Upper lobe of left lung (tissue), 6 donors: ENCODE measurements at regions not wholly inside any gene's neighbourhood (a gene's known extent, or its start where the extent isn't known, plus 50 kb on each side); places are given as distances from the start of the nearest gene placed in this dataset.

Experiments used
- ATAC-seq, 2 donors: fragments of 200-7000 bp; cut with Tn5 transposase; one replicate each; pipeline ENCODE4 v1.9.1; 2022; ENCODE audit warnings: mild to moderate bottlenecking in 2 of 2, moderate library complexity in 2 of 2; ENCODE audit not compliant: low FRiP score in 2 of 2
- DNase-seq, 2 donors: peaks; one replicate each; pipeline ENCODE4 v3.0.0-alpha.2; 2019 to 2020
- H3K27ac ChIP-seq, 4 donors: fragments of 200-600 bp; sonication (generic); one replicate each; pipeline ENCODE4 v1.5.1; 2016 to 2019
- H3K27me3 ChIP-seq, 4 donors: fragments of 200-600 bp; sonication (generic); one replicate each; pipeline ENCODE4 v1.5.1; 2017 to 2019
- H3K36me3 ChIP-seq, 4 donors: fragments of 200-600 bp; sonication (generic); one replicate each; pipeline ENCODE4 v1.5.1; 2016 to 2019
- H3K4me1 ChIP-seq, 4 donors: fragments of 200-600 bp; sonication (generic); one replicate each; pipeline ENCODE4 v1.5.1; 2018 to 2019
- H3K4me3 ChIP-seq, 4 donors: fragments of 200-600 bp; sonication (generic); one replicate each; pipeline ENCODE4 v1.5.1; 2017 to 2019; ENCODE audit warnings: mild to moderate bottlenecking in 2 of 4, moderate library complexity in 1 of 4
- H3K9me3 ChIP-seq, 4 donors: fragments of 200-600 bp; sonication (generic); one replicate each; pipeline ENCODE4 v1.5.1; 2018 to 2019
- EP300 ChIP-seq, 4 donors: sonication (generic); formaldehyde crosslinking; IDR thresholded peaks; one replicate each; pipeline ENCODE4 v1.5.1; 2017; ENCODE audit warnings: antibody characterized with exemption in 4 of 4, control low read depth in 2 of 4
- POLR2A ChIP-seq, 4 donors: fragments of 450-650 bp; IDR thresholded peaks; one replicate each; pipeline ENCODE4 v1.5.1; 2016 to 2017; ENCODE audit warnings: antibody characterized with exemption in 4 of 4, mild to moderate bottlenecking in 2 of 4
- POLR2AphosphoS5 ChIP-seq, 2 donors: sonication (generic); formaldehyde crosslinking; IDR thresholded peaks; one replicate each; pipeline ENCODE4 v1.5.1; 2017; ENCODE audit warnings: antibody characterized with exemption in 2 of 2
- WGBS, 2 donors: methylation state at CpG; one replicate each; pipeline ENCODE4 v1.1.5; 2017 to 2018; 5-methylcytosine and 5-hydroxymethylcytosine counted together
- TF ChIP-seq, protein P1 (sequence below), 6 experiments: fragments of 450-650 bp in 4 of 6; fragments of 200-600 bp in 2 of 6; sonication (generic) in 2 of 6; IDR thresholded peaks; one replicate each; pipeline ENCODE4 v1.5.1; 2016 to 2019; ENCODE audit warnings: antibody characterized with exemption in 6 of 6
- donor health status: DM: no; HTN: no; CAD: no; lungs with moderate emphysema.
- donor health status: DM: no; HTN: yes; CAD: no; lungs with severe emphysema.

DNA sequence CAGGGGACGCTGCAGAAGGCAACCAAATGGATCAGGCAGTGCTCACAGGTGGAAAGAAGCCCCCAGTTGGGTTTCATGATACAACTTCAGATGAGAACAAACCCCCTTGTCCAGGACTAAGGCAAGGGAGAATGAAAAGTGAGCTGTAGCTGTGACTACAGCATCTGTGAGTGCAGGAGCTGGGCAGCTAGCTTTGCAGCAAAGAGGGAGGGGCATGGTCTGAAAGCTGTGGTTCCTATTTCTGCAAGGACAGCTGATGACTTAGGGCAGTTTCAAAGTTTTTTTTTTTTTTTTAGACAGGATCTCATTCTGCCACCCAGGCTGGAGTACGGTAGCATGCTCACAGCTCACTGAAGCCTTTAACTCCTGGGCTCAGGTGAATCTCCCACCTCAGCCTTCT, 1317.4 kb upstream of the DIAPH2 start:
- H3K36me3 ChIP-seq, result no peaks in the 10 kb centered on the region
- TF ChIP-seq, protein P1, sequence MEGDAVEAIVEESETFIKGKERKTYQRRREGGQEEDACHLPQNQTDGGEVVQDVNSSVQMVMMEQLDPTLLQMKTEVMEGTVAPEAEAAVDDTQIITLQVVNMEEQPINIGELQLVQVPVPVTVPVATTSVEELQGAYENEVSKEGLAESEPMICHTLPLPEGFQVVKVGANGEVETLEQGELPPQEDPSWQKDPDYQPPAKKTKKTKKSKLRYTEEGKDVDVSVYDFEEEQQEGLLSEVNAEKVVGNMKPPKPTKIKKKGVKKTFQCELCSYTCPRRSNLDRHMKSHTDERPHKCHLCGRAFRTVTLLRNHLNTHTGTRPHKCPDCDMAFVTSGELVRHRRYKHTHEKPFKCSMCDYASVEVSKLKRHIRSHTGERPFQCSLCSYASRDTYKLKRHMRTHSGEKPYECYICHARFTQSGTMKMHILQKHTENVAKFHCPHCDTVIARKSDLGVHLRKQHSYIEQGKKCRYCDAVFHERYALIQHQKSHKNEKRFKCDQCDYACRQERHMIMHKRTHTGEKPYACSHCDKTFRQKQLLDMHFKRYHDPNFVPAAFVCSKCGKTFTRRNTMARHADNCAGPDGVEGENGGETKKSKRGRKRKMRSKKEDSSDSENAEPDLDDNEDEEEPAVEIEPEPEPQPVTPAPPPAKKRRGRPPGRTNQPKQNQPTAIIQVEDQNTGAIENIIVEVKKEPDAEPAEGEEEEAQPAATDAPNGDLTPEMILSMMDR (IDR thresholded peaks at IDR 0.05), result no peak
- TF ChIP-seq POLR2A (IDR thresholded peaks at IDR 0.05), result no peak
- TF ChIP-seq POLR2AphosphoS5 (IDR thresholded peaks at IDR 0.05), result no peak
- no peak for TF ChIP-seq EP300 (IDR thresholded peaks at IDR 0.05)
- DNase-seq (no peak), ATAC-seq (no peak)
- no peak overlapping the region for H3K27ac ChIP-seq
- WGBS, 2 donors, result 71 to 100% methylated on average over 1 to 2 of the region's 2 CpGs
- H3K9me3 ChIP-seq, result no peaks in the 10 kb centered on the region
- no peaks in the 10 kb centered on the region for H3K4me1 ChIP-seq
- no peaks in the 10 kb centered on the region for H3K27me3 ChIP-seq
- H3K4me3 ChIP-seq, result no peak overlapping the region

DNA sequence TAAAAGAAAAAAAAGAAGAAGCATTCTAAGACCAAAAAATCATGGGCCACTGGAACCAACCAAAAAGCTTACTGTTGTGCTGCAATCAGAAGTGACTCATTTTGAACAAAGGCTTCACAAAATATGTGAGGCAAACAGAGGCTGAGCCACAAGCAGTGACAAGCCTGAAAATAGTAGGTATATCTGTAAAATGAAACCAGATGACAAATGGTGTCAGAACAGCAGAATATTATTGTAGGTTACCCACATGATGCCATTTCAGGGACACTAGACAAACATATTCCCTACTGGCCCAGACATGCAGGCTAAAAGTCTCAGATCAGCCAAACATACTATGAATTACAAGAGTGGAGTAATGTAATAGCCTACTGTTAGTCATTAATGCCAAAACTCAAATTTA, 1301.8 kb upstream of the DIAPH2 start:
- no peak for TF ChIP-seq POLR2A (IDR thresholded peaks at IDR 0.05)
- TF ChIP-seq, protein P1 (IDR thresholded peaks at IDR 0.05), result no peak
- TF ChIP-seq EP300 (IDR thresholded peaks at IDR 0.05), result no peak
- no peak for TF ChIP-seq POLR2AphosphoS5 (IDR thresholded peaks at IDR 0.05)
- no peaks in the 10 kb centered on the region for H3K36me3 ChIP-seq
- no peak overlapping the region for H3K27ac ChIP-seq
- no peak for DNase-seq
- no peaks in the 10 kb centered on the region for H3K27me3 ChIP-seq
- no peak for ATAC-seq
- no peaks in the 10 kb centered on the region for H3K9me3 ChIP-seq
- H3K4me1 ChIP-seq, result no peaks in the 10 kb centered on the region
- H3K4me3 ChIP-seq, result no peak overlapping the region

DNA sequence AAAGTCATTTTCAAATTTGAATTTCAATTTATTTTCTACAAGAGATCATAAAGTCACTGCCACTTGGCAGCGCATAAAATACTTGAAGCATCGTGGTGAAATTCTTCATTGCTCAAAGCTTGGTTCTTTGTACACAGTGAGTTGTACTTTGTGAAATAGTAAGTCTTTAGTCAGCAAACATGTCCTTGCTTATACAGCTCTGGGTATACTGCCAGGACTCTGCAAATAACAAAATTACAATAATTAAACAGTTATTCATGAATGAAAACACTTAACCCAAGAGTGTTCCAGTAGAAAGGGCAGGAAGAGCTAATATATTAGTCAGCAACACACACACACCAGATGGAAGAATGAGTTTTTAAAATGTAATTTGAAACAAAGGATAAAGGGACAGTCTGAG, 1300.9 kb upstream of the DIAPH2 start:
- Histone ChIP-seq H3K27me3 (no peaks in the 10 kb centered on the region), H3K9me3 (no peaks in the 10 kb centered on the region), H3K4me3 (no peak overlapping the region), H3K4me1 (no peaks in the 10 kb centered on the region), H3K36me3 (no peaks in the 10 kb centered on the region), H3K27ac (no peak overlapping the region)
- DNase-seq, result no peak
- no peak for ATAC-seq
- WGBS, 2 donors, result 52 to 63% methylated on average over 2 of the region's 2 CpGs
- TF ChIP-seq POLR2A (IDR thresholded peaks at IDR 0.05), result no peak
- no peak for TF ChIP-seq POLR2AphosphoS5 (IDR thresholded peaks at IDR 0.05)
- TF ChIP-seq EP300 (IDR thresholded peaks at IDR 0.05), result no peak
- TF ChIP-seq, protein P1 (IDR thresholded peaks at IDR 0.05), result no peak

DNA sequence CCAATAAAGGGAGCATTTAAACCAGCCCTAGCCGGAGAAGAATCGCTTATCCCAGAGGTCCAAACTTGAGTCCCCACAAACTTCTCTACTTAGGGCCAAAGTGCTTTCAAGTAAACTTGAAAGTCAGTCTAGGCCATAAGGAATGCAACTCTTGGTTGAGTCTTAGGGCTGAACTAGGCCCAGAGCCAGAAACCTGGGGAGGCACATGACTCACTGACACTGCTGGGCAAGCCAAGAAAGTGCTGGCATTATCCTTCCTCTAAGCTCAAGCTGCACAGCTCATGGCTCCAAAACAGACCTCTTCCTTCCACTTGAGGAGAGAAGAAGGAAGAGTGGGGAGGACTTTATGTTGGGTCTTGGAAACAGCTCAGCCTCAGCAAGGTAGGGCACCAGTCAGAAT, 1257.3 kb upstream of the DIAPH2 start:
- TF ChIP-seq EP300 (IDR thresholded peaks at IDR 0.05) (no peak), POLR2A (IDR thresholded peaks at IDR 0.05) (no peak), POLR2AphosphoS5 (IDR thresholded peaks at IDR 0.05) (no peak)
- TF ChIP-seq, protein P1 (IDR thresholded peaks at IDR 0.05), result no peak
- no peaks in the 10 kb centered on the region for H3K4me1 ChIP-seq
- no peaks in the 10 kb centered on the region for H3K36me3 ChIP-seq
- DNase-seq (no peak), ATAC-seq (no peak)
- H3K9me3 ChIP-seq, result no peaks in the 10 kb centered on the region
- no peak overlapping the region for H3K4me3 ChIP-seq
- WGBS, 2 donors, result 92% methylated on average over 2 of the region's 2 CpGs; no CpG with 5 or more reads in 1 of the 2 donors
- no peak overlapping the region for H3K27ac ChIP-seq
- no peaks in the 10 kb centered on the region for H3K27me3 ChIP-seq

DNA sequence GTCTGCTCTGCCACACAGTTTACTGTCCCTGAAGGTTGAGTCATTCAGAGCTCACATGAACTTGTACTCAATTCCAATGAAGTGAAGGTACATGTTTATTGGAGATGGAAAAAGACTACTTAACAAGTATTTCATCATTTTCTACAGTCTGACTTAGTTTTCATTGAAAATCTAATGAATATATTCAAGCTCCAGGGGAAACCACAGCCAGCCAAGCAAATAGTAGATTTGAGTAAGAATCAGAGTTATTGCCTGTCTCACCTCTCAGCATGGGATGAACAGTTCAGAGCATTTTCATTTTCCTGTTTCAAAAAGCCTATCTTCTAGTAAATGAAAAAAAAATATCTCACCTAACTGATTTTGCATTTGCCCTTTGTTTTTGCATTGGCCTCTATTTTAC, 1249.4 kb upstream of the DIAPH2 start:
- H3K36me3 ChIP-seq, result no peaks in the 10 kb centered on the region
- TF ChIP-seq POLR2A (IDR thresholded peaks at IDR 0.05), result no peak
- no peak for TF ChIP-seq EP300 (IDR thresholded peaks at IDR 0.05)
- TF ChIP-seq POLR2AphosphoS5 (IDR thresholded peaks at IDR 0.05), result no peak
- H3K27me3 ChIP-seq, result no peaks in the 10 kb centered on the region
- no peak for ATAC-seq
- H3K4me1 ChIP-seq, result no peaks in the 10 kb centered on the region
- H3K27ac ChIP-seq, result no peak overlapping the region
- H3K9me3 ChIP-seq, result no peaks in the 10 kb centered on the region
- H3K4me3 ChIP-seq, result no peak overlapping the region
- no peak for DNase-seq
